GM19455 (cell line): ENCODE measurements at regions not wholly inside any gene's neighbourhood (a gene's known extent, or its start where the extent isn't known, plus 50 kb on each side); places are given as distances from the start of the nearest gene placed in this dataset.

Source experiments
- ATAC-seq: cut with Tn5 transposase; IDR thresholded peaks from one replicate; pipeline ENCODE4 v1.9.1; 2021; ENCODE audit not compliant: unreplicated experiment

- no peak for ATAC-seq
Observed at GRCh38 chr4:36394352-36394903, 113.0 kb downstream of the DTHD1 start.

GRCh38 chr4:36399762-36400353, 118.4 kb downstream of the DTHD1 start:
- peak; percentile 73 for ATAC-seq

GRCh38 chr4:36402008-36402758, 120.8 kb downstream of the DTHD1 start:
- no peak for ATAC-seq

DNA sequence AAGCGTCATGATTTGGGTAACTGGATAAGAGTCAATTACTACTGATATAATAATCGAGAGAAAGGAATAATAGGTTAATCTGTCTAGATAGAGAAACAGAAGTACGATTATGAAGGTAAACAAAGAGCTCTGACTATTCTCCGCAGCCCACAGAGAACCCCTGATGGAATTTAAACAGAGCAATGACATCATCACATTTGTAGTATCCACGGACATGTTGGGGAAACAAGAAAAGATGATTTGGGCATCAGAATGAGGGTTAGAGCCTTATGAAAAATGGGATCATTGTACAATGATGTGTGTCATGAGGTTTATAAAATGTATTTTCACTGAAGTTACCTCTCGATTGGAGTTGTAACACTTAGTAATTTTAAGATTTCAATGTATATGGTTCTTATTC, 129.9 kb downstream of the DTHD1 start:
- ATAC-seq = no peak

GRCh38 chr4:36414248-36414647, 132.8 kb downstream of the DTHD1 start:
- no peak for ATAC-seq

GRCh38 chr4:36417146-36417545, 135.7 kb downstream of the DTHD1 start:
- no peak for ATAC-seq

DNA sequence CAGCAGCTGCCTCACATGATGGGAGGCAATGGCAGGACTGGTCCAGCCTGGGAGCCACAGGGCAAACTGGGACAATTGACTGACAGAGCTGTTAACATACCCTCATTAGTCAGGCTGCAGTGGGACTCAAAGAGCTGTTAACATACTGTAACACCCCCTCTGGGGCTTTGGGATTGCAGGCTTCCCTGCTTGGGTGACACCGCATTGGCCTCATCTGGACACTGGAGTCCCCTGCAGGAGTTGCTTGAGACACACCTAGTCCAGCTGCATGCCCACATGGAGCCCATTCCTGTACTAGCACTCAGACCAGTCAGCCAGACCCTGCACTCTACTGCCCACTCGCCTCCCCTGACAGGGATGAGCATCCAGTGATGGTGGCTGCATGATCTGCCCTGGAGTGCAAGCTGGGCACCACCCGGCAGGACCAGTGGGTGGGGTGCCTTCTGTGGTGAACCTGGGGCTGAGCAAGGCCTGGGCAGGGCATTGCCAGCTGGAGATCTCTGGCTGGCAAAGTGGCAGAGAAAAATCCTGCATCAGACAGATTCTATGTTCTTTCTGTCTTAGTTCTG, 138.8 kb downstream of the DTHD1 start:
- ATAC-seq = no peak

GRCh38 chr4:36422607-36423006, 141.2 kb downstream of the DTHD1 start:
- no peak for ATAC-seq

GRCh38 chr4:36426741-36427140, 145.3 kb downstream of the DTHD1 start:
- ATAC-seq = no peak

GRCh38 chr4:36427696-36428095, 146.3 kb downstream of the DTHD1 start:
- ATAC-seq = no peak

DNA sequence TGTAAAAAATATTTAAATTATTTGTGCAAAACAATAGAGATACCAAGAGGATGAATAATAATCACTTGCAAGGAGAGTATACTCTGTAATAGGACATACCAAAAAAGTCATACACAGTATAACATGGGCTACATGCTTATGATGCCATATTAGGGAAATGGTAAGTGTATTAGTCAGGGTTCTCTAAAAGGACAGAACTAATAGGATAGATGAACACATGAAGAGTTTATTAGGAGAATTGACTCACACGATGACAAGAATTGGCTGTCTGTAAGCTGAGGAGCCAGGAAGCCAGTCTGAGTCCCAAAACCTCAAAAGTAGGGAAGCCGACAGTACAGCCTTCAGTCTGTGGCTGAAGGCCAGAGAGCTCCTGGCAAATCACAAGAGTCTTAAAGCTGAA, 151.2 kb downstream of the DTHD1 start:
- no peak for ATAC-seq

DNA sequence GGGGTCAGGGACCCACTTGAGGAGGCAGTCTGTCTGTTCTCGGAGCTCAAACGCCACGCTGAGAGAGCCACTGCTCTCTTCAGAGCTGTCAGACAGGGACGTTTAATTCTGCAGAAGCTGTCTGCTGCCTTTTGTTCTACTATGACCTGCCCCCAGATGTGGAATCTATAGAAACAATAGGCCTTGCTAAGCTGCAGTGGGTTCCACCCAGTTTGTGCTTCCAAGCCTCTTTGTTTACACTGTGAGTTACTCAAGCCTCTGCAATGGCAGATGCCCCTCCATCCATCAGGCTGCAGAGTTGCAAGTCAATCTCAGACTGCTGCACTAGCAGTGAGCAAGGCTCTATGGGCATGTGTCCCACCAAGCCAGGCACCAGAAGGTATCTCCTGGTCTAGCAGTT, 158.1 kb downstream of the DTHD1 start:
- no peak for ATAC-seq

DNA sequence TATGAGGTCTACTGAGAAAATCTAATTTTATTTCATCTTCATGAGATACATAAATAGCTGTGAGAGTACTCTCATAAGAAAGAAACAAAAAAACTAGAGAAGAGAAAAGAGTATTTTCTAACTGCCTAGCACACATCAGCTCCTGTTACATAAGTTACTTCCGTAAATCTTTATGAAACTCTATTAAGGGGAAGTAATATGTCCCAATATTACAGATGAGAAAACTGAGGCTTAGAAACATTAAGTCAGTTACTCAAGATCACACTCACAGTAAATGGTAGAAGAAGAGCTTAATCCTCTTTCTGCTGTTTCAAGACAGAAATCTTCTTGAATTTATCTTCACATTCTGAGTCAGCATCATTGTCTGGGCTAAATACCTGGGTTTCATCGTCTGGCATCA, 164.1 kb downstream of the DTHD1 start:
- ATAC-seq = no peak

GRCh38 chr4:36446275-36446674, 164.9 kb downstream of the DTHD1 start:
- ATAC-seq = no peak

- no peak for ATAC-seq
Observed at GRCh38 chr4:36461344-36461743, 179.9 kb downstream of the DTHD1 start.

DNA sequence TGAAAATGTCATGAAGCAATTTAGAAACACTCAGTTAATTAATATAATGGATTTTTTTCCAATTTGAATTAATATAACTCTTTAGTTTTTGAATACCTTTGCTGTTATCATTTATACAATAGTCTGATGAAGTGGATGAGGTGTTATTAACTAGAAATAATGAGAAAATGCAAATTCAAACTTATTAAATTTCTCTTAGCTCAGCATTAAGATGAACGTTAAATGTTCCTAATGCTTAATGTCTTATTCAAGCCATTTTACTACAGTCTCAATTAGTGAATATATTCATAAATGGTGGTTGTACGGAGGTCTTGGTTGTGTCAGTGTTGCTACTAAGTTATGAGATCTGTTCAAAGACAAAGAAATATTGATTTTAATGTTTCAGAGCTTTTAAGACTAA, 186.3 kb downstream of the DTHD1 start:
- ATAC-seq = no peak

- no peak for ATAC-seq
Observed at GRCh38 chr4:36471903-36472302, 190.5 kb downstream of the DTHD1 start.

DNA sequence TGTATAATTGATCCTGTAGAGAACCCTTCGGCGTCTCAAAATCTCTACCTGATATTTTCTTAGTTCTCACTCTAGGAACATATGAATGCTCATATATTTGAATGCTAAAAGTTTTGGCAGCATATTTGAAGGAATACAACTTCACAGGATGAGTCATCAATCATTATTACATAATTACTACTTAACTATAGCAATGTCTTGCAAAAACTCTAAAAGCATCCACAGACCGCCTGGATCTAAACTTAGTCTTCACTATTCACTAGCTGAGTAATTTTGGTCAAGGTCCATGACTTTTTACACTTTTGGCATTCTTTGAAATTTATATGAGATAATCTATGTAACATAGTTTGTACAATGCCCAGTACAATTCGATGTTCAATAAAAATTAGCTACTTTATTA, 194.7 kb downstream of the DTHD1 start:
- ATAC-seq = no peak

GRCh38 chr4:36477861-36478260, 196.4 kb downstream of the DTHD1 start:
- no peak for ATAC-seq

GRCh38 chr4:36485885-36486284, 204.5 kb downstream of the DTHD1 start:
- no peak for ATAC-seq

DNA sequence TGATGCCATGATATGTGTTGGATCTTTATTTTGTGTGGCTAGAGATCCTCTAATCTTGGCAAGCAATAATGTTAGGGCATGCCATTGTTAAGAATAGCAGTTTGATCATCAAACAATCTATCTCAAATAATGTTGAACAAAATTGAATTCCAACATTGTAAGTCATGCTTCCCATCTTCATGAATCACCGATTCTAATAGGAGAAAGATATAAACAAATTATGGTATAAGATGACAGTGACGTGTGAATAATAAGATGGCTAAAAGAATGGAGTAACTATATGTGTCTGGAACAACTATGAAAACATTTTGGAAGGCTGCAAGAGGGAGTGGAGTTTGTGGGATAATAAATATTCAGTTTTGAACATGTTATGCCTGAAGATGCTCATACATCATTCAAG, 208.4 kb downstream of the DTHD1 start:
- no peak for ATAC-seq

GRCh38 chr4:36492041-36492440, 210.6 kb downstream of the DTHD1 start:
- ATAC-seq = no peak
